ENCODE measurements at regions not wholly inside any gene's neighbourhood (a gene's known extent, or its start where the extent isn't known, plus 50 kb on each side); places are given as distances from the start of the nearest gene placed in this dataset.

- Mint-ChIP-seq H3K4me3 (no peak overlapping the region), H3K9me3 (peaks cover 33% of the 10 kb centered on the region), H3K4me1 (no peaks in the 10 kb centered on the region), H3K36me3 (ENCODE audit: low read depth) (no peaks in the 10 kb centered on the region), H3K27ac (no peak overlapping the region), H3K27me3 (ENCODE audit: low read depth) (no peaks in the 10 kb centered on the region)
- no peak for TF ChIP-seq CTCF (IDR thresholded peaks at IDR 0.05; ENCODE audit: unreplicated experiment in 3 of 3)
These were observed 535.2 kb downstream of the ARAP2 start for GRCh38 chr4:35709080-35709479.

GRCh38 chr4:35710343-35710742 lies 534.0 kb downstream of the ARAP2 start:
- Mint-ChIP-seq H3K27me3 (ENCODE audit: low read depth) (no peaks in the 10 kb centered on the region), H3K27ac (no peak overlapping the region), H3K4me3 (no peak overlapping the region), H3K4me1 (no peaks in the 10 kb centered on the region), H3K9me3 (peaks cover 36% of the 10 kb centered on the region), H3K36me3 (ENCODE audit: low read depth) (no peaks in the 10 kb centered on the region)
- TF ChIP-seq CTCF (IDR thresholded peaks at IDR 0.05; ENCODE audit: unreplicated experiment in 3 of 3), result no peak

- no peaks in the 10 kb centered on the region for H3K36me3 Mint-ChIP-seq (ENCODE audit: low read depth)
- H3K4me3 Mint-ChIP-seq, result no peak overlapping the region
- no peak overlapping the region for H3K27ac Mint-ChIP-seq
- no peaks in the 10 kb centered on the region for H3K27me3 Mint-ChIP-seq (ENCODE audit: low read depth)
- H3K9me3 Mint-ChIP-seq, result peaks cover 36% of the 10 kb centered on the region
- TF ChIP-seq CTCF (IDR thresholded peaks at IDR 0.05; ENCODE audit: unreplicated experiment in 3 of 3), result no peak
- no peaks in the 10 kb centered on the region for H3K4me1 Mint-ChIP-seq
These were observed 533.2 kb downstream of the ARAP2 start for GRCh38 chr4:35711127-35711526.

- Mint-ChIP-seq H3K9me3 (no peaks in the 10 kb centered on the region), H3K4me3 (no peak overlapping the region), H3K27me3 (ENCODE audit: low read depth) (no peaks in the 10 kb centered on the region), H3K36me3 (ENCODE audit: low read depth) (no peaks in the 10 kb centered on the region), H3K4me1 (no peaks in the 10 kb centered on the region), H3K27ac (no peak overlapping the region)
- TF ChIP-seq CTCF (IDR thresholded peaks at IDR 0.05; ENCODE audit: unreplicated experiment in 3 of 3), result no peak
These were observed 520.3 kb downstream of the ARAP2 start for GRCh38 chr4:35723973-35724372.

GRCh38 chr4:35725131-35725530 lies 519.2 kb downstream of the ARAP2 start:
- Mint-ChIP-seq H3K4me1 (no peaks in the 10 kb centered on the region), H3K4me3 (no peak overlapping the region), H3K9me3 (no peaks in the 10 kb centered on the region), H3K27ac (no peak overlapping the region), H3K36me3 (ENCODE audit: low read depth) (no peaks in the 10 kb centered on the region), H3K27me3 (ENCODE audit: low read depth) (no peaks in the 10 kb centered on the region)
- TF ChIP-seq CTCF (IDR thresholded peaks at IDR 0.05; ENCODE audit: unreplicated experiment in 3 of 3), result no peak

- Mint-ChIP-seq H3K4me1 (no peaks in the 10 kb centered on the region), H3K27me3 (ENCODE audit: low read depth) (no peaks in the 10 kb centered on the region)
- TF ChIP-seq CTCF (IDR thresholded peaks at IDR 0.05; ENCODE audit: unreplicated experiment in 3 of 3), result no peak
These were observed 513.9 kb downstream of the ARAP2 start for GRCh38 chr4:35730414-35730813.

More at GRCh38 chr4:35730414-35730813, 513.9 kb downstream of the ARAP2 start:
- Mint-ChIP-seq H3K9me3 (no peaks in the 10 kb centered on the region), H3K36me3 (ENCODE audit: low read depth) (no peaks in the 10 kb centered on the region), H3K27ac (no peak overlapping the region), H3K4me3 (no peak overlapping the region)

Measured in nephron (organoid).